Tibial artery (tissue), 4 donors: ENCODE measurements at regions not wholly inside any gene's neighbourhood (a gene's known extent, or its start where the extent isn't known, plus 50 kb on each side); places are given as distances from the start of the nearest gene placed in this dataset.

Experiments
- DNase-seq, 2 donors: peaks; one replicate each; pipeline ENCODE4 v3.0.0-alpha.2; 2019
- H3K27ac ChIP-seq, 2 donors: fragments of 200-600 bp; sonication (generic) in 1 of 2; 1 replicate in 1 of 2; 2 replicates in 1 of 2; pipeline ENCODE4 v1.5.1; 2018 to 2019; ENCODE audit warnings: mild to moderate bottlenecking in 1 of 2
- H3K27me3 ChIP-seq, 2 donors: fragments of 200-600 bp; sonication (generic) in 1 of 2; one replicate each; pipeline versions ENCODE4 v1.5.1 to v1.6.0; 2016 to 2019
- H3K36me3 ChIP-seq, 3 donors: fragments of 200-600 bp; sonication (generic) in 2 of 3; one replicate each; pipeline ENCODE4 v1.5.1; 2016 to 2019; ENCODE audit warnings: mild to moderate bottlenecking in 2 of 3
- H3K4me1 ChIP-seq, 4 donors: fragments of 200-600 bp; sonication (generic) in 2 of 4; 1 replicate in 3 of 4; 2 replicates in 1 of 4; pipeline ENCODE4 v1.5.1; 2016 to 2019
- H3K4me3 ChIP-seq, 2 donors: fragments of 200-600 bp; sonication (generic) in 1 of 2; 1 replicate in 1 of 2; 2 replicates in 1 of 2; pipeline ENCODE4 v1.5.1; 2018 to 2019; ENCODE audit warnings: mild to moderate bottlenecking in 2 of 2
- H3K9me3 ChIP-seq, 3 donors: fragments of 200-600 bp; sonication (generic) in 1 of 3; one replicate each; pipeline ENCODE4 v1.5.1; 2016 to 2019
- intact Hi-C: fragments of 100-400 bp; cut with DNase I; formaldehyde crosslinking; loops from one replicate; pipeline ENCODE4 v1.15.0; 2023; ENCODE audit warnings: low total_unique reads
- TF ChIP-seq, protein P1 (sequence below), 2 experiments: fragments of 200-600 bp in 1 of 2; fragments of 450-650 bp in 1 of 2; IDR thresholded peaks; one replicate each; pipeline ENCODE4 v1.5.1; 2017 to 2019; ENCODE audit warnings: antibody characterized with exemption in 2 of 2, mild to moderate bottlenecking in 1 of 2, moderate library complexity in 1 of 2

DNA sequence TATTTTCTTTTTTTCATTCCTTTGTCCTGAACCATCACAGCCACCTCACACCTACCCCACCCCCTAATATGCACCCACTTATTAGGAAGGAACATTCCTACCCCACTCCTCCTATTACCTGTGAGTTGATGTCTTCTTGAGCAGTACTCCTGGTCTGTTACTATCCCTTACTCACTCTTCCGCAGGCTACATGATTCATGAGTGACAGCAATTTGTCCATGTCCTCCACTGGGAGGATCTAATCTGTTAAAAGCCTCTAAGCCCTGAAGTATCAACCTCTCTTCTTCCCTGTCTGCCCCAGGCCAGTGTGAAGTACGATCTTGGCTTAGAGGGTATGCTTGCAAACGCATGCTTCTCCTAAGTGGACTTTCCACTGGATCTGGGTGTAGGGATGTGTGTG, 75.6 kb upstream of the RFX8 start:
- TF ChIP-seq, protein P1, sequence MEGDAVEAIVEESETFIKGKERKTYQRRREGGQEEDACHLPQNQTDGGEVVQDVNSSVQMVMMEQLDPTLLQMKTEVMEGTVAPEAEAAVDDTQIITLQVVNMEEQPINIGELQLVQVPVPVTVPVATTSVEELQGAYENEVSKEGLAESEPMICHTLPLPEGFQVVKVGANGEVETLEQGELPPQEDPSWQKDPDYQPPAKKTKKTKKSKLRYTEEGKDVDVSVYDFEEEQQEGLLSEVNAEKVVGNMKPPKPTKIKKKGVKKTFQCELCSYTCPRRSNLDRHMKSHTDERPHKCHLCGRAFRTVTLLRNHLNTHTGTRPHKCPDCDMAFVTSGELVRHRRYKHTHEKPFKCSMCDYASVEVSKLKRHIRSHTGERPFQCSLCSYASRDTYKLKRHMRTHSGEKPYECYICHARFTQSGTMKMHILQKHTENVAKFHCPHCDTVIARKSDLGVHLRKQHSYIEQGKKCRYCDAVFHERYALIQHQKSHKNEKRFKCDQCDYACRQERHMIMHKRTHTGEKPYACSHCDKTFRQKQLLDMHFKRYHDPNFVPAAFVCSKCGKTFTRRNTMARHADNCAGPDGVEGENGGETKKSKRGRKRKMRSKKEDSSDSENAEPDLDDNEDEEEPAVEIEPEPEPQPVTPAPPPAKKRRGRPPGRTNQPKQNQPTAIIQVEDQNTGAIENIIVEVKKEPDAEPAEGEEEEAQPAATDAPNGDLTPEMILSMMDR (IDR thresholded peaks at IDR 0.05), result no peak
- intact Hi-C loops, result no loop called here
- Histone ChIP-seq H3K9me3 (no peaks in the 10 kb centered on the region), H3K27ac (no peak overlapping the region), H3K4me3 (no peak overlapping the region), H3K27me3 (no peaks in the 10 kb centered on the region), H3K4me1 (no peaks in the 10 kb centered on the region), H3K36me3 (no peaks in the 10 kb centered on the region)
- DNase-seq, result no peak

DNA sequence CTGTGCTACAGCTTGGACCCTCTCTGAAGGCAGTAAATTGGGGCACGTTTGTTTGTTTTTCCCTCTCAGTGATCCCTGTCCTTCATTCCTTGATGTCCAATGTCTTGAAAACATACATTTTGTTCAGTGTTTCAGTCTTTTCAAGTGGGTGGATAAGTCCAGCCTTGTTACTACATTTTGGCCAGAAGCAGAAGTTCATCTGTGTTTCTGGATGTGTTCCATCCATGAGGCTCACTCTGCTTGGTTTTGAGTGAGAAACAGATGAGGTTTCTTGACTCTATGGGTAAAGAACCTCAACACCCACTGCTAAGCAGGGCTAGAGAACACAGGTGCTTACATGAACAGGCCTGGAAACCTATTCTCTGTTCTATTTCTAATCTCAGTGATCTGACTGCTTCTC, 74.5 kb upstream of the RFX8 start:
- Histone ChIP-seq H3K27me3 (no peaks in the 10 kb centered on the region), H3K36me3 (no peaks in the 10 kb centered on the region), H3K4me1 (no peaks in the 10 kb centered on the region), H3K27ac (no peak overlapping the region), H3K4me3 (no peak overlapping the region), H3K9me3 (no peaks in the 10 kb centered on the region)
- no peak for DNase-seq
- TF ChIP-seq, protein P1 (IDR thresholded peaks at IDR 0.05), result no peak
- intact Hi-C loops, result no loop called here

DNA sequence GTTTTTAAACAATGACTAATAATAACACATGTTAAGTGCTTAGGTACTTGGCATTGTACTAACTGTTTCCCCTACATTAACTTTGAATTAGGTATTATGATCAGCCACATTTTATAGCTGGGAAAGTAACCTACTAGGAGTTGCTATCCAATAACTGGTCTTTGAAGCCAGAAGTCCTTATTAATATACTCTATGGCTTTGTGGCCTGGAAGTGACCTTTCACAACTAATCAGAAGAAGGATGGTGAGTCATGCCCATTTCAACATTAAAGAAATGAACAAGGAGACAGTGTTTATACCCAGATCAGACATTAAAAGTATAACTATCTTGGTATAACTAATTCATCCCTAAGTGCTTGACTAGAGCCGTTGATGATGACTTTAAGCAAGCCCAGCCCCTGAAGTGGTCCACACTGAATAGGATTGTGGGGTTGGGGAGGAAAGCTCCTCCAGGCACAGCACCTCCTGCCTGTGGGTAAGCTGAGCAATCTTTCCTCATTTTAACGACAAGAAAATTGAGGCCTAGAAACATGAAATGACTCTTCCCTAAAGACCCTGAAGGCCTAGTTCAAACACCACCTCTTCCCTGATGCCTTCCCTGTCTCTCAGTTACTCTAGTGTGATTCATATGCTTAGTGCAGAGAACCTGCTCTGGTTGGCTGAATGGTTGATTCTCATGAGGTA, 71.6 kb upstream of the RFX8 start:
- H3K27ac ChIP-seq, result no peak overlapping the region
- no peaks in the 10 kb centered on the region for H3K27me3 ChIP-seq
- intact Hi-C loops, result no loop called here
- no peak overlapping the region for H3K4me3 ChIP-seq
- no peak for DNase-seq
- no peaks in the 10 kb centered on the region for H3K4me1 ChIP-seq
- no peaks in the 10 kb centered on the region for H3K9me3 ChIP-seq
- no peaks in the 10 kb centered on the region for H3K36me3 ChIP-seq
- TF ChIP-seq, protein P1 (IDR thresholded peaks at IDR 0.05), result no peak

DNA sequence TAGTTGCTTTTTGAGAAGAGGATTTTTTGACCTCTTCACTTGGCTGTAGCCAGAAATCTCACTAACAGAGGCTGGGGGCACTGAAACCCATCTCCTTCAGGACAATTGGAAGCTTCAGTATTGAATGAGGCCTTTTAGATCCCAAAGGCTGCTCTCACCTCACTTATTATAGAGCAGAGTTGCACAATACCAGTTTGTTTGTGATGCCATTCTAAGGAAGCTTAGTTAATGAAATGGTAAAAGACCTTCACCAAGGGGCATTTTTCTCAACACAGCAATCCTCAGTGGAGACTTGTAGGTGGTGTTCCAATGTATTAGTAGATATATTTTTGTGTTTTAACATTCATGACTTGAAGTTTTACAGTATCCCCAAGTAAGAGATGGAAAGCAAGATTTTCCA, 71.0 kb upstream of the RFX8 start:
- H3K27ac ChIP-seq, result no peak overlapping the region
- no peak for DNase-seq
- H3K4me3 ChIP-seq, result no peak overlapping the region
- TF ChIP-seq, protein P1 (IDR thresholded peaks at IDR 0.05), result no peak
- H3K4me1 ChIP-seq, result no peaks in the 10 kb centered on the region
- H3K36me3 ChIP-seq, result no peaks in the 10 kb centered on the region
- H3K9me3 ChIP-seq, result no peaks in the 10 kb centered on the region
- intact Hi-C loops, result no loop called here
- no peaks in the 10 kb centered on the region for H3K27me3 ChIP-seq

DNA sequence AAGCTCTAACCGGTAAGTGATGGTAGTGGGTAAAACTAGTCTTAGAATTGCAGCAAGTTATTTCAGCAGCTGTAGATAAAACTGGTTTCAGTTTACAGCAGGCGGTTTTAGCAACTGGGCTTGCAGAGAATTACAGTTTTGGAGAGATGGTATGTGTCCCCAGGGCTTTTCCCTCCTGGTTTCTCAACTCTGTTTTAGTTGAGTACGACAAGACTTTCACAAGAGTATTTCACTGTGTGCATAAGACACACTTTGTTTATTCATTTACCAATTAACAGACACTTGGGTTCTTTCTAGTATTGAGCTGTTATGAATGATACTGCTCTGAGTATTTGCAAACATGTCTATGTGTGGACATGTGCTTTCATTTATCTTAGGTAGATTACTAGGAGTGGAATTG, 65.6 kb upstream of the RFX8 start:
- Histone ChIP-seq H3K4me3 (no peak overlapping the region), H3K36me3 (no peaks in the 10 kb centered on the region), H3K27ac (no peak overlapping the region), H3K4me1 (no peaks in the 10 kb centered on the region), H3K9me3 (no peaks in the 10 kb centered on the region), H3K27me3 (no peaks in the 10 kb centered on the region)
- intact Hi-C loops, result no loop called here
- no peak for DNase-seq
- TF ChIP-seq, protein P1 (IDR thresholded peaks at IDR 0.05), result no peak

DNA sequence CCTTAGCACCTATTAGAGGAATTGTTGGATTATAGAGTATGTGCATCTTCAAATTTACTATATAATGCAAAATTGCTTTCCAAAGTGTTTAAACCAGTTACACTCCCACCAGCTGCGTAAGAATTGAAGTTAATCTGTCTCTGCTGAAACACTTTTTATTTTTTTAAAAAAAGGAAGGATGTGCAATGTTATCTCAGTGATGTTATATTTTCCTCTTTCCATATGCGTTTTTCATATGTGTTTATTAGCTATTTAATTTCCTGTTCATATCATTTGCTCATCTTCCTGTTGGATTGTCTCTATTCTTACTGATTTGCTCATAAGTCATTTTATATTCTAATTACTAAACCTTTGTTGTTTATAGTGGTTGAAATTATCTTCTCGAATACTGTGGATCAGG, 63.2 kb upstream of the RFX8 start:
- intact Hi-C loops, result no loop called here
- no peak overlapping the region for H3K4me3 ChIP-seq
- DNase-seq, result no peak

More for the DNA sequence above, 63.2 kb upstream of the RFX8 start:
- peaks cover 0 to 16% (median 13%) of the 10 kb centered on the region in 4 donors for H3K4me1 ChIP-seq
- TF ChIP-seq, protein P1 (IDR thresholded peaks at IDR 0.05), result no peak
- no peaks in the 10 kb centered on the region for H3K27me3 ChIP-seq
- H3K27ac ChIP-seq, result no peak overlapping the region
- H3K9me3 ChIP-seq, result no peaks in the 10 kb centered on the region
- no peaks in the 10 kb centered on the region for H3K36me3 ChIP-seq
